Frontal cortex (tissue), 3 donors: ENCODE measurements at regions not wholly inside any gene's neighbourhood (a gene's known extent, or its start where the extent isn't known, plus 50 kb on each side); places are given as distances from the start of the nearest gene placed in this dataset.

Source experiments
- DNase-seq, 2 donors: peaks; one replicate each; pipeline ENCODE4 v3.0.0; 2012; ENCODE audit warnings: low spot score in 2 of 2
- FAIRE-seq: peaks from 2 replicates; lab custom pipeline; 2012; peaks lifted over from hg19 to GRCh38; lab: Jason Lieb, UNC
- donor health status: control.
- donor health status: control.
- donor health status: control.

- FAIRE-seq (no peak), DNase-seq (no peak)
These were observed 54.3 kb upstream of the ACP3 start for GRCh38 chr3:132262956-132263355.

- FAIRE-seq, result no peak
- no peak for DNase-seq
These were observed 52.2 kb upstream of the ACP3 start for GRCh38 chr3:132265028-132265427.

GRCh38 chr3:132265488-132265887 lies 51.7 kb upstream of the ACP3 start:
- no peak for FAIRE-seq

GRCh38 chr3:132267391-132267993 lies 49.7 kb upstream of the ACP3 start:
- FAIRE-seq (no peak), DNase-seq (no peak)

More at GRCh38 chr3:132265488-132265887, 51.7 kb upstream of the ACP3 start:
- DNase-seq, result no peak
